ENCODE measurements at regions not wholly inside any gene's neighbourhood (a gene's known extent, or its start where the extent isn't known, plus 50 kb on each side); places are given as distances from the start of the nearest gene placed in this dataset.

GRCh38 chr4:54541426-54542118 is 116.2 kb upstream of the KIT start:
- TF ChIP-seq CTCF (conservative IDR thresholded peaks at IDR 0.05; ENCODE audit: low read depth, low read length) = no peak
- no peak for TF ChIP-seq EZH2 (IDR thresholded peaks at IDR 0.05; ENCODE audit: borderline replicate concordance, low read depth, low read length, poor library complexity, severe bottlenecking)
